Activated CD4-positive, alpha-beta T cell treated with anti-CD3 and anti-CD28 coated beads, Interleukin-2, amount 50 U/mL, for 1 hour (primary cell): ENCODE measurements at regions not wholly inside any gene's neighbourhood (a gene's known extent, or its start where the extent isn't known, plus 50 kb on each side); places are given as distances from the start of the nearest gene placed in this dataset.

Experiments
- DNase-seq: peaks from one replicate; pipeline ENCODE4 v3.0.0-alpha.2; 2020

DNA sequence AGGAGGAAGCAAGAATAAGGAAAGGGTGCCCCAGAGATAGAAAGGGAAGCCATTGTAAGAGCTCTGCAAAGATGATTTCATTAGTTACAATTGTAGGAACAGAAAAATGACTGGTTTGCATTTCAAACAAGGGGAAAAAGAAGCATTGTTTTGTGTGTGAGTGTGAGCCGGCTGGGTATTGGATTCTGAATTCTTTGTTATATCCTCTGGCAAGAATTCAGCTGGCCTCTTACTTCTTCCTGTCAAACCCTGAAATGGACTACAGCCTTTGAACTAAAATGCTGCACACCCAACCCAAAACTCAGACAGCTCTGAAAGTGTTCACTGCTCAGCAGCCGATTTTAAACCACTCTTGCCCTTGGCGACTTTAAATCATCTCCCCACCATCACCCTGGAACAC lies 461.3 kb downstream of the PMP22 start:
- no peak for DNase-seq

DNA sequence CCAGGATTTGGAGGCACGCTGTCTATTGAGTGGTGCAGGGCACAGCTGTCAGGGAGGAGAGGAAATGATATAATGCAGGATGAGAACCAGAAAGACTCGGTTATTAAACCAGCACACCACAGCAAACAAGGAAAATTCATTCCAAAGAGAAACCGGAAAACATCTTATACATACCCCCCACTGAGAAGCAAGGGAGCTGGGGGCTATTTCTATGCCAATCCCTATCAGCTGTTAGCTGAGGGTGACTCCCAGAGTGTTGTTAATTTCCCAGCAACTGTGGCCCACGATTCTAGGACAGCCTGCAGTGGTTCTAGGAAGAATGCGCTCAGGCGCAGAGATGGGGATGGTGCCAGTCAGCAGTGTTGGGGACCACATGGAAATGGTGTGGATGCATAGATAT lies 467.3 kb downstream of the PMP22 start:
- DNase-seq: no peak

DNA sequence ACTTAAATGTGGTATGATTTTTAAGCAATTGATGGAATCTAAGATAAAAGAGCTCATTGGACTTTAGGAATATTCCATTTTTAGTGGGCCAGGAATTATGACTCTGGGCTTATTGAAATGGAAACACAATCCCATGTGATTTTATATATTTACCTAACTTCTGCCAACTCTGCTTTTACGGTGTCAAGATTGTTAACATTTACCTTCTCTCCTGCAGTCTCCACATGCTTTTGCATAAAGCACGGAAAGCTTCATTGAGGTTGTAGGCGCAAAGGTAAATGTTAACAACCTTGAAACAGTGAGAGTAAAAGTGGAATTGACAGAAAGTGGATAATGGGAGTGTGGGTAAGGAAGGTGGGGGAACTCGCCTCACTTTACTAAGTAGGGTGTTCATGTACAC lies 468.1 kb downstream of the PMP22 start:
- no peak for DNase-seq

DNA sequence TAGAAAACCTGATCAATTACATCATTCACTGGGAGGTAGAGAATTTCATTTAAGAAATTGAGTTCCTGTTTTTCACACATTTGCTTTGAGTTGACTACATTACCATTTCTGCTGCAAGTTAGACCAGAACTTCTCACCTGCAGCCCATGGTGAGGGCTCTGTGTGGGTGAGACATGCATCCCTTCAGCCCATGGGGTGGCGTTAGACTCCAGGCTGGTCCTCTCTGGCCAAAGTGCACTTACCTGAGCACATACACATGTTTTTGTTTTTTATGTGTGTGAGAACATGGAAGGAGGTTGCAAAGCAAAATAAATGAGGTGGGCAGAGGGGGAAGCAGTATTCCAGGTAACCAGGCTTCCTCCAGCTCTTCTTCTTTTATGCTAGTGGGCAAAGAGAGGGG lies 470.2 kb downstream of the PMP22 start:
- no peak for DNase-seq

DNA sequence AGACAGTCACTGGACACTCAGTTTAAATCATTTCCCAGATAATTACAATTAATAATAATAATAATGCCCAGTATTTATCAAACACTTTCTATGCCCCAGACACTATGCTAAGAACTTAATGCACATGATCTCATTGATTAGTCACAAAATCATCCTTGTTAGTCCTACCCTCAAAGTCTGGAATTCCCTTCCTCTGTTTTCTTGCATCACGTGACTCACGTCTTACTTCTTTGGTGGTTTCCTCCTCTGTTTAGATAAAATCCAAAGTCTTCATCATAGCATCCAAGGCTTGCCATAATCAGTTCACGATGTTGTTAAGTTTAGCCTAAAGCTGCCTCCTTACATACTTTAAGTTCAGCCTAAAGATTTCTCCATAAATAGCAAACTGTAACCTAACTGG lies 471.9 kb downstream of the PMP22 start:
- DNase-seq: no peak

DNA sequence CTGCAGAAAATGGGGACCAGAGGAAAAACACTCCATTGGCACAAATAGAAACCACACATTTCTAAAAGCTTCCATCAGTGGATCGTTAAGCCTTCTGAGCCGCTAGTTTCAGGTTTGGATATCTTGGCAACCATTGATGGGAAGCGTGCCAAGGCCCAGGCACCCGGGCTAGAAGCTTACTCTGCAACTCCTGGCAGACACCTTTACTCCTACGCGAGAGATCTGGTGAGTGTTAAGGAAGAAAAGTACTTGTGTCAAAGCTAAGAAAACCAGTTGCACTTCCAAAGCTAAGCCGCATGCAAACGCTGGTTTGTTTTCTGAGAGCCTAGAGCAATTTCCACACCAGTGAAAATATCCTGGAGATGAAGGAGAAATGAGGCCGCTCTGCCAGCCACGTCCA lies 472.4 kb downstream of the PMP22 start:
- no peak for DNase-seq

DNA sequence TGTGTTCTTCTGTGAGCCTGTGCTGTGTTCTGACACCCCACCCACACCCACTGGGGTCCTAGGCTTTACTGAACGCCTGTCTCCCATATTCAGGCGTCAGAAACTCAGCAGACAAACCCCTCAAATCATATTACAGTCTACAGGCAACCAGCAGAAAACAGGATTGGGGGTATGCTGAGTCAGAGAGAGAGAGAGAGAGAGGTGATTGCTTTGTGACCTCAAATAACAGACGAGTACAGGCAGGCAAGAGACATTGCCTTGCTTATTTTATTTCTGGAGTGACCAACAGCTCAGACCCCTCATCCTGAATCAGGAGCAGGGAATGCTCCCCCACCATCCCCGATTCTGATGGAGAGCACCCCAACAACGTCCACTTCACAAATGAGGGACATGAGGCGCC lies 473.9 kb downstream of the PMP22 start:
- no peak for DNase-seq

DNA sequence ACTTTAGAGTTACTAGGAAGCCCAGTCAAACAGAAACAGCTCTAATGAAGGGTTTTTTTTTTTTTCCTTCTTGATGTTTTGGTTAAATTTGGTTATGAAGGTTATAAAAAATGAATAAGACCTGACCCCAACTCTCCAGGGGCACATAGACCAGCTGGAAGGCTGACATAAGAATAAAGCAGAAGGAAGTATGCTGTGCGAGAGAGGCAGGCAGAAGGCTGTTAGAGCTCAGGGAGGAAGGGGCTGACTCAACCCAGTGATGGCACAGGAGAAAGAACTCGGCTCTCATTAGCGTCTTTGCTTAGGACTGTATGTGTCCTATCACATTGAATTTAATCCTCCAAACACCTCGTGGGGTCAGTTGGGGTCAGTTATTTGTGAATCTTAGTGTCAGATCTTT lies 474.6 kb downstream of the PMP22 start:
- no peak for DNase-seq

DNA sequence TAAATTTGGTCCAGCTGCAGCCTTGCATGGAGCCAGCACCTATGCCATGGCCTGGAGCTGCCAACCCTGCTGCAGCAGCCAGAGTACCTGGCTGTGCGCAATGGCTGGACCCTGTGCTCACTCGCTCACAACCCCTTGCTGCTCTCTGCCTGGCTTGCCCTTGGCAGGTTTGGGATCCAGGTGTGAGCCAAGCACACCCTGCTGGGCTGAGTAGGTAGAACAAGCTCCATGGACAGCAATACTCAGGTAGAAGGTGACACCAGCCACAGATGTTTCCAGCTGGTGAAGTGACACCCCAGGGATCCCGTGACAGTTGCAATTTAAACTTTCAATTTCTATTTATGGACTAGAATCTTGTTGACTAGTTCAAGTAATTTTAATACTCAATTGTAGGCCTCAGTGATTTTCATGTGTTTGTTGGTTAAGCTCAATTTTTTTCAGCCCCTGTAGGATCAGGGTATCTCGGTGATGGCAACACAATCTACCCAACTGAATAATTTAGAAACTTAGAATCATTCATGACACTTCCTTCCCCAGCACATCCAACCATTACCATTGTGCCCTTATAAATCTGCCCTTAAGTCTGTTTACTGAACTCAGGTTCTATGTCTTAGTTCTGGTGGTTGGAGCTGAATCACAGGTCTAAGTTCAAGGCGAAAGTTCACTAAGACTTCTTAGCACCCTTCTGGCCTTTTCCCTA lies 480.0 kb downstream of the PMP22 start:
- peak; percentile 25 for DNase-seq

DNA sequence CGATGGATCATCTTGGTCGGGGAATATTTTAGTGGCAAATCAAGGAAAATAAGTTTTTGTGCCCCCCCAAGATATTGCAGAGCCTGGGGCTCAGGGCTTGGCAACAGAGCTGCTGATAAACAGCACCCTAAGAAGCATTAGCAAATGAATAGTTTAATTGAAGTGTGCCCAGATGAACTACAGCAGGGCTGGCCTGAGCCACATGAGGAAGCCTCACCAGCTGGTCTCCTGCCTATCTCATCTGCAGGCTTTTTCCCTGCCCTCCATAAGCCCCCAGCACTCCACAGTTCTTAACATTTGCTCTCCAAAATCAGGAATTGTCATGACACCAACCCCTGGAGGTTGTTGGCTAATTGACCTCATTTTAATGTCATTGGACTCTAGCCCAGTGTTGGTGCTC lies 480.2 kb downstream of the HS3ST3B1 start:
- DNase-seq: no peak

DNA sequence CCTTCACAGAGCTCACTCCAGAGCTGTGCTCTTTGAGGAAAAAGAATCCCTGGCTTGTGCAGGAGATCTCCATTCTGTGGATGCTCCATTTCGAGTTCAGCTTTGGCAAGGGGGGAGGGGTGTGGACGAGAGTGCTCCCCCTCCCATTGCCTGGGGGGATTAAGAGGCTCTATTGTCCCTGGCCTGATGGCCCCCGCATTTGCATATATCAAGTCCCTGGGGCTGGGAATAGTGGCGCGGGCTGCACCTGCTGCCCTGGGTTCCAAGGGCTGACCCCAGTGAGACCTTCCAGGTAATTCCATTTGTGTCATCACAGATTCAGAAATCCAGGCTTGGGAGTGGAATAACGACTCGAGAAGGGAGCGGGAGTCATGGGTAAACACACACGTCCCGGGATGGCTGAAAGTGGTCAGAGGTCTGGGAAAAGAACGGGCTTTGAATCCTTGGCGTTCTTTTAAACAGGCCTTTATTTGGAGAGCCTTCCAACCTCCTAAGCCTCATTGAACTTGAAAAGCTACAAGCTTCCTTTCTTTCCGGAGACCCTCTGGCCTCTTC lies 479.3 kb downstream of the HS3ST3B1 start:
- no peak for DNase-seq

DNA sequence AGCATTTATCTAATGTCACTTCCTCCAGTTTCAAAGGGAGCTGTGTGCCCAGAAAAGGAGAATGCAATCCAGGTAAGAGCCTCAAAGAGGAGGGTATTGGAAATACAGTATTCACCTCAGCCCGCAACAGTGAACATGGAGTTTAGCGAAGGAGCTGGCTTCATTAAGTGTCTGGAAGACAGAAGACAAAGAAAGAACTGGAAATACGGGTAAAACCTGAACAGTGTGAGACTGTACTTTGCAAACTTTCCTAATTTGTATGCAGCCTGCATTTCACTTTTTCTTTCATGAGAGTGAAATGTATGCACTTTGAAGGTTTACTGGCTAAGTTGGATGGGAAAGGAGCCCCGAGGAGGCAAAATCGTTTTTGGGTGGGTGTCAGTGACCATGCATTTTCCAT lies 478.4 kb downstream of the HS3ST3B1 start:
- no peak for DNase-seq

DNA sequence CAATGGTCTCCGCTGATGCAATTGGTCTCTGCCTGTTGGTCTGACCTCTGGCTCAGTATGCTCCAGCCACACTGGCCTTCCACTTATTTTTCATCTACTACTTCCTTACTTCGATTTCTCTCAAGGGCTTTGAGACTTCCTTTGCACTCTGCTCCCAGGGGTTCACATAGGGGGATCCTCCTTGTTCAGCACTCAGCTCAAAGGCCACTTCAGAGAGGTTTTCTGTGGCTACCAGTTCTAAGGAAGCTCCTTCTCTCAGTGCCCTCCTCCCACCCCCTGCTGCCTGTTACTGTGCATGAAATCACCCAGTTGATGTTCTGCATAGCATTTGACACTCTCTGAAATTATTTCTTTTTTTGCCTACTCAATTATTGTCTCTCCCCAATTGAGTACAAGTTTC lies 476.4 kb downstream of the HS3ST3B1 start:
- DNase-seq: no peak

DNA sequence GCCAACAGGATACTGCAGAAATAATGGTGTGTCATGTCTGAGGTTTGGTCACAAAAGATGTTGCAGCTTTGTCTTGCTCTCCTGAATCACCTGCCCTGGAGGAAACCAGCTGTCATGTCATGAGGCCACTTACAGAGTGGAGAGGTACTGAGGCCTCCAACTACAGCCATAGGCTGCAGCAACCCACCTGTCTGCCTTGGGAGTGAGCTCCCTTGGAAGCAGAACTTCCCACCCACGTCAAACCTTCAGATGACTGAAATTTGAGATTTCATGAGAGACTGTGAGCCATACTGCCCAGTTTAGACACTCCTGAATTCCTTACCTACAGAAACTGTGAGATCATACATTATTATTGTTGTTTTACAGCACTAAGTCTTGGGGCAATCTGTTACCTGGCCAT lies 475.9 kb downstream of the HS3ST3B1 start:
- DNase-seq: no peak

DNA sequence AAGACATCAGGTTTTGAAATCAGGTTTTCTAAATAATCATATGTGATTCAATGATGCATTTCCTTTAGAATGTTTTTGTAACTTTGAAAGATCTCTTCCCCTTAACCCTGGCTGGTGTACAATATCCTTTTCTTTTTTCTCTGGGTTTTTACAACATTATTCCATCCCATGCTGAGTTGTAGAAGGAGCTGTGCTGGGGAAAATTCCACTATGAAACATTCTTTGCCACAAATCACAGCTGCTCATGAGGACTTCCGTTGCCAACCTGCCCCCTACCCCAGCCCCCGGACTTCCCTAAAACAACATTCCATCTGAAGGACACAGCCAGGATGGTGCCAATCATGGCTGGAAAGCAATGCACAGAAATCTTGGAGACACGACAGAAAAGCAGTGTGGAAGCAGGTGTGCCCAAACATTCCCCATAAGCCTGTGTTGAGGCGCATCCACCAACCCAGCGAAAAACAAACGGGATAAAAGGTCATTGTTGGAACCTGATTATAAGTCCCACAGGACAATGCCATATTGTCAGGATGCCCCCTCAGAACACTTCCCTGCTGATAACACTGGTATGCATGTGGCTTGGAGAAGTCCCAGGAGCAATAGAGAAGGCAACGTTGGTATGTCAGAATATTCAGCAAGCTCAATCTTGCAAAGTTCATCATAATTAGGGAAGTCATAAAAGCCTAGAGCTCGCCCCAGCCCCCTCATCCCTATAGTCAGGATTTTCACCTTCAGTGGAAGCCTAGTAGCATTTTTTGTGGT lies 475.0 kb downstream of the HS3ST3B1 start:
- no peak for DNase-seq

DNA sequence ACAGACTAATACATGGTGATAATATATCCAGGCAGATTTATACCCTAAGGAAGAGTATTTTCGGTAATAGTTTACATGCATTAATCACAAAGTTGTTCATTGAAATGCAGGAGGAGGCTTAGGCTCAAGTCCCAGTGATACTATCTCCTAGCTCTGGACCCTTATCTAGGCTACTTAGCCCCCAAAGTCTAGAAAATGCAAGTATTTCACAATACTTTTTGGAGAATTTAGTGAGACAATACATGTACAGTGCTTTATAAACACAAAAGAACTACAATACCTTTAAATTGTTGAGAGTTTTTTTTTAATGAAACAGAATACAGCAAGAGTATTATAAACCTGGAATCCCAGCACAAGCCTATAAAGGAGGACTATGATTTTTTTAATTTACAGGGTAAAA lies 473.9 kb downstream of the HS3ST3B1 start:
- DNase-seq: no peak

DNA sequence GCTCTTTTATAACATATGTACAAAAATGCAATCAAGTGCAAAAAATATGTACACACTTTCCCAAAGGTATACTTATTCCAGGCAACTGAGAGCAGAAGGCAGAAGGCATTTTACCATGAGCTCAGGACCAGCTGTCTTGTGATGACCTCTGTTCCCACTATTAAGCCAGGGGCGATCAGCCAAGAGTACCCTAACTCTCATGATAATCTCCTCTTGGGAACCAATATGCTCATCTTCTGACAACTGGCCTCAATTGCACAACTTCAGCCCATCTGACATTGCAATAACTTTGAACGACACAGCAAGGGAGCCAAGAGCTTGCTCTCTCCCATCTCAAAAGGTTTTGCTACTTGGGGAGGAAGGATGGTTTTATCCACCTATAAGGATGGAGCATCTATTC lies 471.9 kb downstream of the HS3ST3B1 start:
- no peak for DNase-seq

DNA sequence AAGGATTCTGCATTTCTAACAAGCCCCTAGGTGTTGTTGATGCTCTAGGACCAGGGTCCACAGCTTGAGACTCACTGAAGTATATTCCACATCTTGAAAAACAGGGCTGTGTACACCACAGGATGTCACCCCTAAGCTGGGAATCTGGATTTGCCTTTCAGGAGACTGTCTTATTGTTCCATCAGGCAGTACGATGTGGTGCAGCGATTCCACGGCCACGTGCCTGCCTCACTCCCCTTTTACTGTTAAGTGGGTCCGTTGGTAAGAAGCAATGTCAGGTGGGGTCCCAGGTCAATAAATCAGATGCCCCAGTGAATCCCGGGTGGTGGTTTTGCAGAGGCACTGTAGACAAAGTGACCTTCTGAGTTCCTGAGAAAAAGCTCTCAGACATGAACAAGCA lies 470.7 kb downstream of the HS3ST3B1 start:
- DNase-seq: no peak

DNA sequence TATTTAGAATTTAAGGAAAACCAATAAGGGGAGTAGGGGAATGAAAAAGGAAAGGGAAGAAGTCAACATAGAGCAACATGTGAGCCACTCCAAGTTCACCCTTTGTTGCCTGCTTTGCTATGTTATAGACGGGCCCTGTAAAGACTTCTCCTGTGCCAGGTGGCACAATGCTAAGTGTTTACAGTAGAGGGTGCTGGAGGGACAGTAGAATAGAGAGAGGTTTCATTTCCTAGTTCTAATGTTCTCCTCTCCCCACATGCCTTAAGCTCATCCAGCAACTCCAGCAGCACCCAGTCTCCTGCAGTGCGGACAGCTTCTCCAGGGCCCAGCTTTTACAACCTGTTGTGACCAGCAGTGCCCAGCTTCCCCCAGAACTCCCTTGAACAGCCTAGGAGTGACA lies 468.0 kb downstream of the HS3ST3B1 start:
- DNase-seq: no peak

DNA sequence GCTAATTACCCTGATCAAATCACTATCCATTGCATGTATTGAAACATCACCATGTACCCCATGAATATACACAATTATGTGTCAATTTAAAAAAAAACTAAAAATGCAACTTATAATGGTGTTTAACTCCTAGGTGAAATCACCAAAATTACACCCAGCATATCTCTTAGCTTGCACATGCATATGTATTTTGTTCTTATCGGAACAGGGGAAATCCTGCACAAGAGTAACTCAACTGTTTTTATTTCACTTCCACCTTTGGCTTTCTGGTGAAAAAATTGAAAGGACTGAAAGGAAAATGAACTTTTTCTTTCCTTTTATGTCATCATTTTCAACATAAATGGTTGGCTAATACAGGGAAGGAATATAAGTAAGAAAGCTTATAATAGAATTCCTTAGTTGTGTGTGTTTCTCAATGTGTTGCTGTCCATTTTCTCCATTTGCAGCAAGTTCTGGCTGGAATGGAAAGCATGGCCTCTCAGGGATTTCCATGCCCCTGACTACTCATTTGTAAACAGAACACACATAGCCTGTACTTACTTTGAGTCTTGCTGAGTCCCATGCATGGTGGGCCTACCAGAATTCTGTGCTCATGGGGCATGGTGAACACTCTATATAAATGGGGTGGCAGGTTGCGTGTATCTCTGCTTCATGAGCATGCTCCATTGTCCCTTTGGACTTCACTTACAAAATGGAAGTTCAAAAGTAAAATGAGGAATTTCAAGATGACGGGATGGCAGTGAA lies 462.0 kb downstream of the HS3ST3B1 start:
- DNase-seq: no peak

DNA sequence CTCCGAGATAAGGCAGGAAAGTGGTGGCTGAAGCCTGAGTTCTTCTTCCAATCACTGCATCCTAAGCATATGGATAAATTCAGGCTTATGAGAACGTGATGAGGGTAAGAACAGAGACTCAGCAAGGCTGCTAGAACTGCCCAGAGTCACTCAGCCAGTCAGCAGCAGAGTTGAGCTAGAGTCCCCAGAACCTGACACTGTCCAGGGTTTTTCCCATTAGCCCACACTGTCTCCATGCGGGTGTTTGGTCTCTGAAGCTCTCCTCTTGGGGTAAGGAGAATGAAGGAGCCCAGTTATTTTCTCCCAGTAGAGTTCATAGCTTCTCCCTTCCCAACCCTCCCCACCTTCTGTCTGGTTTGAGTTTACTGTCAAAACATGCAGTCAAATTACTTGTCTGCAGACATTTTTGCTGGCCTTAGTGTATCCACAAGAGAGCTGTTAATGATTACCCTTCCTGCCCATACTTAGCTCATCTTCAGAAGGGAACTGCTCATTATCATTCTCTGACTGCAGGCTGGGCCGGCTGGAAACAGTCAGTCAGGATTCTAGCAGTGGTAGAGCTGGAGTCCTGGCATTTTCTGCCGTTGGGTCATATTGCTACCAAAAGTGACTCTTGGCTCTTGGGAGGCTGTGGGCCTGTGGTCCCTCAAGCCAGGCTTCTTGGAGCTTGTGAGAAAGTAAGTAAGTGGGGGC lies 460.0 kb downstream of the HS3ST3B1 start:
- no peak for DNase-seq

DNA sequence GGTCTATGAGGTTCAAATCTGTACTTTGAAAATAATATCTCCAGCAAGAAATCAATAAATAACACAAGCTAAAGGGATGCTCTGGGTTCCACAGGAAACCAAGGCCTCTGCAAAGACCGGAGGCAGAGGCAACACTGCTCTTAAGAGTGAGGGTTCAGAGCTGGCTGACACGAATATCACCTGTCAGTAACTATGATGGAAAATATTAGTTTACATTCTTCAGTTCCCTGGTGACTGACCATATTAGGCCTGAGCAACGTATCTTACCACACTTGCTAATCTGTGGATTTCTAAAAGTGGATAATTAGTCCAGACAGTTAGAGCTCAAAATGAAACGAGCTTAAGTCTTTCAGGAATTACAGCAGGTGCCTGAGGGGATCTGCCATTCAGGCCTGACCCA lies 459.3 kb downstream of the HS3ST3B1 start:
- no peak for DNase-seq

DNA sequence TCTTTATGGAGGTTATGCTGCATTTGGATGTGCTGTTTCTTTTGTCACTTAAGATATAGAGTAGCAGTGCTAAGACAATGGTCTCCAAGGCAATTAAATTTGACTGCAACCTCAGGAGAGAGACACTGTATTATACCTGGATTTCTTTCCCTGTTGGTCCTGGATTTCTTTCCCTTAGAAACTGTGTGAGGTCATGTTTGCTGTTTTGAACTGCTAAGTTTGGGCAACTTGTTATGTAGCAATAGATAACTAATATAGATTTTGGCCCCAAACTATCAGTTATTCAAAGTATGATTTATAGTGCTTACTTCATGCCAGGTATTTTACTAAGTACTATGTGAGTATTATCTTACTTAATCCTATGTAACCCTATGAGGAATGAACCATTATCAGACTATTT lies 458.4 kb downstream of the HS3ST3B1 start:
- no peak for DNase-seq
